ENCODE measurements at regions not wholly inside any gene's neighbourhood (a gene's known extent, or its start where the extent isn't known, plus 50 kb on each side); places are given as distances from the start of the nearest gene placed in this dataset.

GRCh38 chr10:33109788-33110469, 151.9 kb upstream of the ITGB1 start:
- H3K4me1 ChIP-seq (ENCODE audit: control insufficient read depth in 1 of 2, insufficient read depth in 2 of 2, low read length in 2 of 2), result no peaks in the 10 kb centered on the region
- H2AFZ ChIP-seq (ENCODE audit: insufficient read depth, low read depth, low read length, poor library complexity, severe bottlenecking), result no peak overlapping the region
- no peaks in the 10 kb centered on the region for H3K27me3 ChIP-seq (ENCODE audit: control insufficient read depth in 2 of 2, insufficient read depth in 2 of 2, low read length in 2 of 2)
- no peak overlapping the region for H3K27ac ChIP-seq (ENCODE audit: low read depth in 1 of 2, low read length in 2 of 2)
- H3K4me2 ChIP-seq (replicated peaks; ENCODE audit: extremely low read depth, low read length, poor library complexity, severe bottlenecking), result no peak overlapping the region
- H3K79me2 ChIP-seq (ENCODE audit: insufficient read depth, low read length), result no peaks in the 10 kb centered on the region
- H3K9ac ChIP-seq (ENCODE audit: insufficient read depth, low read length, poor library complexity, severe bottlenecking), result no peak overlapping the region
- Mint-ChIP-seq H3K27ac (no peak overlapping the region), H3K4me3 (no peak overlapping the region), H3K36me3 (no peaks in the 10 kb centered on the region), H3K9me3 (peaks cover 0 to 5% (median 2%) of the 10 kb centered on the region in 7 donors), H3K27me3 (ENCODE audit: low read depth in 3 of 3) (peaks cover 5 to 9% (median 8%) of the 10 kb centered on the region in 3 donors), H3K4me1 (peaks cover 2% of the 10 kb centered on the region)
- no peaks in the 10 kb centered on the region for H4K20me1 ChIP-seq (ENCODE audit: insufficient read depth, low read length)
- no peaks in the 10 kb centered on the region for H3K36me3 ChIP-seq (replicated peaks in 1 of 2; ENCODE audit: control insufficient read depth in 1 of 2, insufficient read depth in 2 of 2, low read length in 2 of 2)
- no peak for DNase-seq
- intact Hi-C loops (cut with micrococcal nuclease), result no loop called here
- 40% methylated on average over 1 of the region's 7 CpGs for WGBS (ENCODE audit: insufficient coverage)
- H3K9me3 ChIP-seq (replicated peaks in 1 of 2; ENCODE audit: control insufficient read depth in 1 of 2, insufficient read depth in 1 of 2, low read length in 2 of 2), result no peaks in the 10 kb centered on the region
- TF ChIP-seq CTCF (IDR thresholded peaks at IDR 0.05), result no peak
- H3K4me3 ChIP-seq (replicated peaks in 1 of 3; ENCODE audit: low read depth in 2 of 3, low read length in 3 of 3), result no peak overlapping the region

GRCh38 chr10:33109384-33109783, 151.4 kb upstream of the ITGB1 start:
- H3K4me2 ChIP-seq (replicated peaks; ENCODE audit: extremely low read depth, low read length, poor library complexity, severe bottlenecking), result no peak overlapping the region
- no peaks in the 10 kb centered on the region for H3K27me3 ChIP-seq (ENCODE audit: control insufficient read depth in 2 of 2, insufficient read depth in 2 of 2, low read length in 2 of 2)
- Mint-ChIP-seq H3K4me1 (peaks cover 2% of the 10 kb centered on the region), H3K36me3 (no peaks in the 10 kb centered on the region), H3K27ac (no peak overlapping the region), H3K4me3 (no peak overlapping the region), H3K9me3 (peaks cover 0 to 5% (median 2%) of the 10 kb centered on the region in 7 donors), H3K27me3 (ENCODE audit: low read depth in 3 of 3) (peaks cover 5 to 9% (median 8%) of the 10 kb centered on the region in 3 donors)
- no peak overlapping the region for H2AFZ ChIP-seq (ENCODE audit: insufficient read depth, low read depth, low read length, poor library complexity, severe bottlenecking)
- intact Hi-C loops (cut with micrococcal nuclease), result no loop called here
- H3K79me2 ChIP-seq (ENCODE audit: insufficient read depth, low read length), result no peaks in the 10 kb centered on the region
- DNase-seq, result no peak
- H3K9ac ChIP-seq (ENCODE audit: insufficient read depth, low read length, poor library complexity, severe bottlenecking), result no peak overlapping the region
- no peak for TF ChIP-seq CTCF (IDR thresholded peaks at IDR 0.05)
- no peaks in the 10 kb centered on the region for H3K36me3 ChIP-seq (replicated peaks in 1 of 2; ENCODE audit: control insufficient read depth in 1 of 2, insufficient read depth in 2 of 2, low read length in 2 of 2)
- H3K4me3 ChIP-seq (replicated peaks in 1 of 3; ENCODE audit: low read depth in 2 of 3, low read length in 3 of 3), result no peak overlapping the region
- no peaks in the 10 kb centered on the region for H4K20me1 ChIP-seq (ENCODE audit: insufficient read depth, low read length)
- 33% methylated on average over 1 of the region's 4 CpGs for WGBS (ENCODE audit: insufficient coverage)
- H3K4me1 ChIP-seq (ENCODE audit: control insufficient read depth in 1 of 2, insufficient read depth in 2 of 2, low read length in 2 of 2), result no peaks in the 10 kb centered on the region
- no peaks in the 10 kb centered on the region for H3K9me3 ChIP-seq (replicated peaks in 1 of 2; ENCODE audit: control insufficient read depth in 1 of 2, insufficient read depth in 1 of 2, low read length in 2 of 2)
- no peak overlapping the region for H3K27ac ChIP-seq (ENCODE audit: low read depth in 1 of 2, low read length in 2 of 2)

Data from CD14-positive monocyte (primary cell).